MCF 10A (cell line): ENCODE measurements at regions not wholly inside any gene's neighbourhood (a gene's known extent, or its start where the extent isn't known, plus 50 kb on each side); places are given as distances from the start of the nearest gene placed in this dataset.

Experiments
- BruUV-seq: library from RNA; stranded (reverse); fragments of 400-500 nt; replicated peaks from 2 replicates; lab custom pipeline; 2021; lab: Mats Ljungman, UMichigan
- CTCF ChIA-PET: fragments of 300-600 bp; sonication (Branson Sonifier 250); formaldehyde crosslinking; extraction: SDS; loops from one replicate; lab custom pipeline; 2021; ENCODE audit warnings: antibody characterized with exemption, inconsistent platforms; lab: Yijun Ruan, JAX
- POLR2A ChIA-PET: fragments of 300-600, 350-650 bp; sonication (Branson Sonifier 250); formaldehyde crosslinking; extraction: SDS; loops from one replicate; lab custom pipeline; 2020; ENCODE audit warnings: antibody characterized with exemption, inconsistent platforms; lab: Yijun Ruan, JAX
- DNase-seq: peaks from one replicate; pipeline ENCODE4 v3.0.0-alpha.2; 2018; ENCODE audit not compliant: unreplicated experiment
- H3K27ac Mint-ChIP-seq: one replicate; pipeline ENCODE4 v1.8.0; 2022; ENCODE audit warnings: mild to moderate bottlenecking, low read depth, mixed read lengths; ENCODE audit not compliant: unreplicated experiment
- H3K27me3 Mint-ChIP-seq: one replicate; pipeline ENCODE4 v1.8.0; 2022; ENCODE audit warnings: mixed read lengths; ENCODE audit not compliant: insufficient read depth, unreplicated experiment
- H3K36me3 Mint-ChIP-seq: one replicate; pipeline ENCODE4 v1.8.0; 2022; ENCODE audit warnings: mild to moderate bottlenecking, moderate library complexity, mixed read lengths; ENCODE audit not compliant: insufficient read depth, unreplicated experiment
- H3K4me1 Mint-ChIP-seq: one replicate; pipeline ENCODE4 v1.8.0; 2022; ENCODE audit warnings: mixed read lengths; ENCODE audit not compliant: insufficient read depth, unreplicated experiment
- H3K4me3 Mint-ChIP-seq: one replicate; pipeline ENCODE4 v1.8.0; 2022; ENCODE audit warnings: mild to moderate bottlenecking, moderate library complexity, mixed read lengths; ENCODE audit not compliant: unreplicated experiment
- H3K9me3 Mint-ChIP-seq: one replicate; pipeline ENCODE4 v1.8.0; 2022; ENCODE audit warnings: mixed read lengths; ENCODE audit not compliant: unreplicated experiment
- intact Hi-C: fragments of 100-400 bp; cut with micrococcal nuclease; formaldehyde crosslinking; loops from 2 replicates; pipeline ENCODE4 v1.14.1; 2022
- TF ChIP-seq, protein P1 (sequence below): fragments of 200-600 bp; IDR thresholded peaks from one replicate; pipeline ENCODE4 v1.8.0; 2022; ENCODE audit warnings: antibody characterized with exemption, mild to moderate bottlenecking; ENCODE audit not compliant: unreplicated experiment

DNA sequence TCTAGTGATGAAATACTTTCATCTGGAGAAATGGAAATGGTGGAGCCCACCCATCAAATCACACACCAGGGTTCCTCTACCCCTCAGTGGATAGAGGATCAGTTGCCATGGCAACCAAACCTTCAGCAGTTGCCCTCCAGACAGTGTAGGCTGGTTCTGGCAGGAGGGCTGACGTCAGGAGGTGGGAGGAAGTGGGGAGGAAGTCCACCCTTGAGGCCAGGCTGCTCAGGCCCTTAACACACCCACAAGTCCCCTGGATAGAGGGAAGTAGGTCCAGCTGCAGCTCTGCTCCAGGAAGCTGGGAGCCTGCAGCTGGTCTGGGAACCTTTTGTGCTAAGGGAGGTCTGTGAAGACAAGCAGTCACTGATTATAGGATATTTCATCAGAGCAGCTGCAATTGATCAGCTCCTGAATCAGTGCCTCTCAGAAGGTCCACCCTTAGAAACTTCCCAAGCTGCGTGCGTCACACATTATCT is 186.6 kb downstream of the MTX2 start:
- TF ChIP-seq, protein P1, sequence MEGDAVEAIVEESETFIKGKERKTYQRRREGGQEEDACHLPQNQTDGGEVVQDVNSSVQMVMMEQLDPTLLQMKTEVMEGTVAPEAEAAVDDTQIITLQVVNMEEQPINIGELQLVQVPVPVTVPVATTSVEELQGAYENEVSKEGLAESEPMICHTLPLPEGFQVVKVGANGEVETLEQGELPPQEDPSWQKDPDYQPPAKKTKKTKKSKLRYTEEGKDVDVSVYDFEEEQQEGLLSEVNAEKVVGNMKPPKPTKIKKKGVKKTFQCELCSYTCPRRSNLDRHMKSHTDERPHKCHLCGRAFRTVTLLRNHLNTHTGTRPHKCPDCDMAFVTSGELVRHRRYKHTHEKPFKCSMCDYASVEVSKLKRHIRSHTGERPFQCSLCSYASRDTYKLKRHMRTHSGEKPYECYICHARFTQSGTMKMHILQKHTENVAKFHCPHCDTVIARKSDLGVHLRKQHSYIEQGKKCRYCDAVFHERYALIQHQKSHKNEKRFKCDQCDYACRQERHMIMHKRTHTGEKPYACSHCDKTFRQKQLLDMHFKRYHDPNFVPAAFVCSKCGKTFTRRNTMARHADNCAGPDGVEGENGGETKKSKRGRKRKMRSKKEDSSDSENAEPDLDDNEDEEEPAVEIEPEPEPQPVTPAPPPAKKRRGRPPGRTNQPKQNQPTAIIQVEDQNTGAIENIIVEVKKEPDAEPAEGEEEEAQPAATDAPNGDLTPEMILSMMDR = no peak
- ChIA-PET POLR2A (interaction anchor here (0.7 to 2.2 kb wide), 5 partner anchors 38 to 187 kb away, joined by 3 to 14 read pairs (median 4); partner anchors contain the start of gene MTX2), CTCF (interaction anchor here (0.6 to 13.2 kb wide), 33 partner anchors 11 to 1153 kb away, joined by 3 to 190 read pairs (median 4); no protein-coding TSS in a partner anchor)
- Mint-ChIP-seq H3K4me1 (peaks cover 6% of the 10 kb centered on the region), H3K9me3 (no peaks in the 10 kb centered on the region), H3K36me3 (no peaks in the 10 kb centered on the region), H3K27ac (no peak overlapping the region), H3K27me3 (no peaks in the 10 kb centered on the region), H3K4me3 (no peak overlapping the region)
- intact Hi-C loops = loop anchor here (1.0 to 10.0 kb wide), 5 partner anchors 98 to 689 kb away; no protein-coding TSS in a partner anchor
- DNase-seq = no peak
- no TSS peak for BruUV-seq

DNA sequence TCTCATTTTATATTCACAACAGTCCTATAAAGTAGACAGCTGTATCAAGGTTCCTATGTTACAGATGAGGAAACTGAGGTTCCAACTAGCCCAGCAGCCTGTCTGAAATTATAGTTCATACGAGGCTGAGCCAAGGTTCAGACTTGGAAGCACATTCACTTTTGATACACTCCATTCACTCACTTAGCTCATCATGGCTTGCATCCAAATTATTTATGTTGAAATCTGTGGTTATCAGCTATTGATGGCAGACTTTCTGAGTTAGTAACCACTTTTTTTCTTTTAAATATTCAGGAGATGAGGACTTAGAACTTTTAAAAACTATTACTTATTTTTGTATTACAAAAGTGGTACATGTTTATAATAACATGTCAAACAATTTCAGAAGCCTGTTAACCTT is 188.2 kb downstream of the MTX2 start:
- CTCF ChIA-PET = interaction anchor here (0.8 to 13.2 kb wide), 7 partner anchors 16 to 315 kb away, joined by 3 to 190 read pairs (median 4); no protein-coding TSS in a partner anchor
- POLR2A ChIA-PET = interaction anchor here (0.9 to 2.0 kb wide), 6 partner anchors 15 to 312 kb away, joined by 3 to 13 read pairs (median 6); no protein-coding TSS in a partner anchor
- Mint-ChIP-seq H3K27ac (no peak overlapping the region), H3K4me1 (peaks cover 16% of the 10 kb centered on the region), H3K9me3 (no peaks in the 10 kb centered on the region), H3K36me3 (no peaks in the 10 kb centered on the region), H3K27me3 (no peaks in the 10 kb centered on the region), H3K4me3 (no peak overlapping the region)
- no TSS peak for BruUV-seq
- intact Hi-C loops = loop anchor here (10.0 kb wide), 2 partner anchors 357 to 687 kb away; no protein-coding TSS in a partner anchor
- DNase-seq = peak; percentile 49
- TF ChIP-seq, protein P1 = no peak

GRCh38 chr2:176461098-176461808 is 192.0 kb downstream of the MTX2 start:
- Mint-ChIP-seq H3K4me3 (no peak overlapping the region), H3K27me3 (no peaks in the 10 kb centered on the region), H3K9me3 (no peaks in the 10 kb centered on the region), H3K27ac (no peak overlapping the region), H3K36me3 (no peaks in the 10 kb centered on the region), H3K4me1 (peaks cover 16% of the 10 kb centered on the region)
- ChIA-PET POLR2A (interaction anchor here (0.6 to 3.0 kb wide), 5 partner anchors 11 to 296 kb away, joined by 3 to 18 read pairs (median 6); partner anchors contain the start of gene MTX2), CTCF (interaction anchor here (1.5 to 13.2 kb wide), 4 partner anchors 93 to 319 kb away, joined by 4 to 190 read pairs (median 10); no protein-coding TSS in a partner anchor)
- no TSS peak for BruUV-seq
- TF ChIP-seq, protein P1 = no peak
- intact Hi-C loops = no loop called here
- no peak for DNase-seq
